GM21717 (cell line): ENCODE measurements at regions not wholly inside any gene's neighbourhood (a gene's known extent, or its start where the extent isn't known, plus 50 kb on each side); places are given as distances from the start of the nearest gene placed in this dataset.

Experiments
- ATAC-seq: cut with Tn5 transposase; IDR thresholded peaks from one replicate; pipeline ENCODE4 v1.9.1; 2021; ENCODE audit warnings: mild to moderate bottlenecking, moderate library complexity; ENCODE audit not compliant: unreplicated experiment

- ATAC-seq = no peak
These were observed 499.6 kb upstream of the LRRN3 start for GRCh38 chr7:110591341-110591740.

DNA sequence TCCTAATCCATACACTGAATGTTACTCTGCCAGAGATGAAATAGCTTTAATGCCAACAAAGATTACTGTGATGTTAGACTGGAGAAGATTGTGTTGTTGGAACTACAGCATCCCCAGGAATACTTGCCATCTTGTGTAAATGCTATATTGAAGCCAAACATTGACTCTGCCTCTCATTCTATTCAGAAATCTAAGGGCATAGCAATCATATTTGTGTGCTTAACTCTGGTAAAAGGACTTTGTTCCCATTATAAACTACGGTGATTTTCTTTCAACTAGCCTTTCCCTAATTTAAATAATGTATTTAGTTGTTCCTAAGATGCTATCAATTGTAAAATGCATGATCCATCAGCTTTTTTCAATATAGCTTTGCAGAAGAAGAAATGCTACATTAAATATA is 498.4 kb upstream of the LRRN3 start:
- no peak for ATAC-seq

DNA sequence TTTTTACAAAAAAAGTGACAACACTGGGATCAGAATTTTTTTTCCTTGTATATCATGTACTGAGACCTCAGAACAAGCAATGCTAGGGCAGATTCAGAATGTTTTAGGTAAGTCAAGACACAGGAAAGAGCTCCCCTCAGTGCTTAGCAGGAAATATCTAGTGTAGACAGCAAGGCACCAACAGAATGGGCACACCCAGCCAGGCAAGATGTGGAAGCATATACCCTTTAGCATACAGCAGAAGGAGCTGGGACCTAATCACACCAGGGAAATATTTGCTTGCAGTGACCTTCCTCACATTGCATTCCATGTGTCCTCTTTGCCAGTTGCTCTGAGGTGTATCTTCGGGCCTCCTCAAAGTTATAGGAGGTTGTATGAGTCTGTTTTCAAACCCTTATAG is 497.6 kb upstream of the LRRN3 start:
- no peak for ATAC-seq

GRCh38 chr7:110595694-110596093 is 495.2 kb upstream of the LRRN3 start:
- no peak for ATAC-seq

DNA sequence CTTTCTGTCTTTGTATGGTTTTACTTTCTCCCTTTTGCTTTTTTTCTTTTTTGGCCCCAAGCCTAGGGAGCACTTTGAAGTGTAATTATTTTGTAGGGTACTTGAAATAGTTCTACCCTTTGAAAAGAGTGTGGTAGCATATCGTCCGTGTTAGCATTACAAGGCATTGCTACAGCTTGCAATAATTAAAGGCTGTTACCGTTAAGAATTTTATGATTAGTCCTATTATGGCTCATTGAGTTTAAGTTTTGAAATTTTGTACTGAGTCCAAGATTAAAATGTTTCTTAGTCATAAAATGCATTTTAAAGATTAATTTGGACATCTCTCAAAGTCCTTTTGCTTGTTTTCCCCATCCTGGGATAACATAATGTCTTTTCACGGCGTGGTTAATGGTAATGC is 490.0 kb upstream of the LRRN3 start:
- no peak for ATAC-seq

- no peak for ATAC-seq
These were observed 489.2 kb upstream of the LRRN3 start for GRCh38 chr7:110601710-110602109.

- ATAC-seq = no peak
These were observed 486.7 kb upstream of the LRRN3 start for GRCh38 chr7:110604206-110604605.

GRCh38 chr7:110604885-110605284 is 486.0 kb upstream of the LRRN3 start:
- ATAC-seq = no peak

GRCh38 chr7:110607050-110607857 is 483.7 kb upstream of the LRRN3 start:
- ATAC-seq = no peak

DNA sequence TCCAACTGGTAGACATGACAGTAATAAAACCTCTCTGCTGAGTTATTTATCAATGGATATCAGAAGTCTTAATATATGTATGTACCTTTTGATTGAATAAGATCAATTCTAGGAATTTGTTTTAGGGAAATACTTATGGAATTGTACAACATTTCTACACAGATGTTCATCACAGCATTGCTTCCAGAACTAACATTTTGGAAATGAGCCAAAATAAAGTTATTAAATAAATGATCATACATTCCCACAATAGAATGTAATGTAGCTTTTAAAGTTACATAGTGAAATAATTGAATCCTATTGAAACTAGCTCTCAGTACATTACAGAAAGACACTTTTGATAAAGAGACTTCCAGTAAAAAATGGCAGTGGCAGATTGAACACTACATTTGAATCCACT is 481.6 kb upstream of the LRRN3 start:
- no peak for ATAC-seq

GRCh38 chr7:110612680-110613079 is 478.2 kb upstream of the LRRN3 start:
- no peak for ATAC-seq
